ENCODE measurements at regions not wholly inside any gene's neighbourhood (a gene's known extent, or its start where the extent isn't known, plus 50 kb on each side); places are given as distances from the start of the nearest gene placed in this dataset.

DNA sequence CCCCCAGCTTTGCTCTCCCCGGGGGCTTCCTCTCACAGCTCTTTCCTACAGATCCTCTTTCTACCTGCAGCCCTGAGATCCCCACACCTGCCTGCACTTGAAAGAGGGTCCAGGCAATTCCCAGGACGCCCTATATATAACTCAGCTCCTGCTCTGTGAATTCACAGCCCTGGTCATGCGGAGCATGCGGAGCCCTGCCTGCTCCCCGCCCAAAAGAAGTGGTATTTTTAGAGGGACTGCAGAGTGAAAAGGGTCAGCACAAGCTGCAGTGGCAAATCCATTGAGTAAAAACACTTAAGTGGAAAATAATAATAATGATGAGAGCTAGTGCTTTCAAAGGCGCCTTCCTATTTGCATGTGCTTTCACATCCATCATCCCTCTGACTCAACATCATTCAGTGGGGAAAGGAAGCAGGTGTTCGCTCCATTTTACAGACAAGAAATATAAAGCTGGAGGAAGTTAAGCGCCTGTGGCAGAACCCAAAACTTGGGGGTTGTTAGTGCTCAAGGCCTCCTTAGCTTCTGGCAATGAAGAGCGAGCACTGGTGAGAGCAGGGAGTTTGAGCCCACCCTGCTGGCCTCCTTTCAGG, 76.3 kb upstream of the LIPC start:
- no peaks in the 10 kb centered on the region for H3K4me1 Mint-ChIP-seq (ENCODE audit: low read depth, unreplicated experiment)
- intact Hi-C loops (cut with micrococcal nuclease; ENCODE audit: unreplicated experiment), result no loop called here
- BruUV-seq (replicated peaks), result no TSS peak

GRCh38 chr15:58355973-58356372, 75.8 kb upstream of the LIPC start:
- Mint-ChIP-seq H3K9me3 (ENCODE audit: low read depth, unreplicated experiment) (no peaks in the 10 kb centered on the region), H3K27me3 (ENCODE audit: unreplicated experiment) (no peaks in the 10 kb centered on the region), H3K27ac (ENCODE audit: unreplicated experiment) (no peak overlapping the region), H3K36me3 (ENCODE audit: insufficient read depth, unreplicated experiment) (no peaks in the 10 kb centered on the region), H3K4me3 (ENCODE audit: low read depth, unreplicated experiment) (no peak overlapping the region), H3K4me1 (ENCODE audit: low read depth, unreplicated experiment) (no peaks in the 10 kb centered on the region)
- DNase-seq, result no peak
- intact Hi-C loops (cut with micrococcal nuclease; ENCODE audit: unreplicated experiment), result no loop called here
- BruUV-seq (replicated peaks), result no TSS peak
- TF ChIP-seq, protein P1, sequence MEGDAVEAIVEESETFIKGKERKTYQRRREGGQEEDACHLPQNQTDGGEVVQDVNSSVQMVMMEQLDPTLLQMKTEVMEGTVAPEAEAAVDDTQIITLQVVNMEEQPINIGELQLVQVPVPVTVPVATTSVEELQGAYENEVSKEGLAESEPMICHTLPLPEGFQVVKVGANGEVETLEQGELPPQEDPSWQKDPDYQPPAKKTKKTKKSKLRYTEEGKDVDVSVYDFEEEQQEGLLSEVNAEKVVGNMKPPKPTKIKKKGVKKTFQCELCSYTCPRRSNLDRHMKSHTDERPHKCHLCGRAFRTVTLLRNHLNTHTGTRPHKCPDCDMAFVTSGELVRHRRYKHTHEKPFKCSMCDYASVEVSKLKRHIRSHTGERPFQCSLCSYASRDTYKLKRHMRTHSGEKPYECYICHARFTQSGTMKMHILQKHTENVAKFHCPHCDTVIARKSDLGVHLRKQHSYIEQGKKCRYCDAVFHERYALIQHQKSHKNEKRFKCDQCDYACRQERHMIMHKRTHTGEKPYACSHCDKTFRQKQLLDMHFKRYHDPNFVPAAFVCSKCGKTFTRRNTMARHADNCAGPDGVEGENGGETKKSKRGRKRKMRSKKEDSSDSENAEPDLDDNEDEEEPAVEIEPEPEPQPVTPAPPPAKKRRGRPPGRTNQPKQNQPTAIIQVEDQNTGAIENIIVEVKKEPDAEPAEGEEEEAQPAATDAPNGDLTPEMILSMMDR (IDR thresholded peaks at IDR 0.05; ENCODE audit: unreplicated experiment), result no peak
- CTCF ChIA-PET, result no interaction called here

More for the DNA sequence above, 76.3 kb upstream of the LIPC start:
- CTCF ChIA-PET, result no interaction called here
- Mint-ChIP-seq H3K27me3 (ENCODE audit: unreplicated experiment) (no peaks in the 10 kb centered on the region), H3K27ac (ENCODE audit: unreplicated experiment) (no peak overlapping the region), H3K9me3 (ENCODE audit: low read depth, unreplicated experiment) (no peaks in the 10 kb centered on the region), H3K36me3 (ENCODE audit: insufficient read depth, unreplicated experiment) (no peaks in the 10 kb centered on the region), H3K4me3 (ENCODE audit: low read depth, unreplicated experiment) (no peak overlapping the region)
- no peak for DNase-seq
- TF ChIP-seq, protein P1 (IDR thresholded peaks at IDR 0.05; ENCODE audit: unreplicated experiment), result no peak

GRCh38 chr15:58357529-58358476, 74.0 kb upstream of the LIPC start:
- BruUV-seq (replicated peaks), result no TSS peak
- TF ChIP-seq, protein P1 (IDR thresholded peaks at IDR 0.05; ENCODE audit: unreplicated experiment), result no peak
- intact Hi-C loops (cut with micrococcal nuclease; ENCODE audit: unreplicated experiment), result no loop called here
- no peaks in the 10 kb centered on the region for H3K36me3 Mint-ChIP-seq (ENCODE audit: insufficient read depth, unreplicated experiment)
- DNase-seq, result no peak
- H3K27me3 Mint-ChIP-seq (ENCODE audit: unreplicated experiment), result no peaks in the 10 kb centered on the region
- H3K9me3 Mint-ChIP-seq (ENCODE audit: low read depth, unreplicated experiment), result no peaks in the 10 kb centered on the region
- H3K4me1 Mint-ChIP-seq (ENCODE audit: low read depth, unreplicated experiment), result no peaks in the 10 kb centered on the region
- H3K4me3 Mint-ChIP-seq (ENCODE audit: low read depth, unreplicated experiment), result no peak overlapping the region
- H3K27ac Mint-ChIP-seq (ENCODE audit: unreplicated experiment), result no peak overlapping the region
- CTCF ChIA-PET, result no interaction called here

GRCh38 chr15:58360421-58361090, 71.2 kb upstream of the LIPC start:
- intact Hi-C loops (cut with micrococcal nuclease; ENCODE audit: unreplicated experiment), result no loop called here
- CTCF ChIA-PET, result interaction anchor here (1.5 kb wide), 1 partner anchor 9 kb away, joined by 3 read pairs; no protein-coding TSS in a partner anchor
- TF ChIP-seq, protein P1 (IDR thresholded peaks at IDR 0.05; ENCODE audit: unreplicated experiment), result no peak
- H3K27me3 Mint-ChIP-seq (ENCODE audit: unreplicated experiment), result no peaks in the 10 kb centered on the region
- H3K9me3 Mint-ChIP-seq (ENCODE audit: low read depth, unreplicated experiment), result no peaks in the 10 kb centered on the region
- H3K4me3 Mint-ChIP-seq (ENCODE audit: low read depth, unreplicated experiment), result no peak overlapping the region
- no TSS peak for BruUV-seq (replicated peaks)
- H3K27ac Mint-ChIP-seq (ENCODE audit: unreplicated experiment), result no peak overlapping the region
- H3K4me1 Mint-ChIP-seq (ENCODE audit: low read depth, unreplicated experiment), result no peaks in the 10 kb centered on the region
- no peak for DNase-seq
- H3K36me3 Mint-ChIP-seq (ENCODE audit: insufficient read depth, unreplicated experiment), result no peaks in the 10 kb centered on the region
